MCF 10A (cell line): ENCODE measurements at regions not wholly inside any gene's neighbourhood (a gene's known extent, or its start where the extent isn't known, plus 50 kb on each side); places are given as distances from the start of the nearest gene placed in this dataset.
"Not testable (repeated sequence)": the region's sequence is repeated elsewhere in the genome, so short reads cannot be mapped to it uniquely, and the experiment has no call there.

Source experiments
- BruUV-seq: library from RNA; stranded (reverse); fragments of 400-500 nt; replicated peaks from 2 replicates; lab custom pipeline; 2021; lab: Mats Ljungman, UMichigan
- CTCF ChIA-PET: fragments of 300-600 bp; sonication (Branson Sonifier 250); formaldehyde crosslinking; extraction: SDS; loops from one replicate; lab custom pipeline; 2021; ENCODE audit warnings: antibody characterized with exemption, inconsistent platforms; lab: Yijun Ruan, JAX
- POLR2A ChIA-PET: fragments of 300-600, 350-650 bp; sonication (Branson Sonifier 250); formaldehyde crosslinking; extraction: SDS; loops from one replicate; lab custom pipeline; 2020; ENCODE audit warnings: antibody characterized with exemption, inconsistent platforms; lab: Yijun Ruan, JAX
- DNase-seq: peaks from one replicate; pipeline ENCODE4 v3.0.0-alpha.2; 2018; ENCODE audit not compliant: unreplicated experiment
- H3K27ac Mint-ChIP-seq: one replicate; pipeline ENCODE4 v1.8.0; 2022; ENCODE audit warnings: mild to moderate bottlenecking, low read depth, mixed read lengths; ENCODE audit not compliant: unreplicated experiment
- H3K27me3 Mint-ChIP-seq: one replicate; pipeline ENCODE4 v1.8.0; 2022; ENCODE audit warnings: mixed read lengths; ENCODE audit not compliant: insufficient read depth, unreplicated experiment
- H3K36me3 Mint-ChIP-seq: one replicate; pipeline ENCODE4 v1.8.0; 2022; ENCODE audit warnings: mild to moderate bottlenecking, moderate library complexity, mixed read lengths; ENCODE audit not compliant: insufficient read depth, unreplicated experiment
- H3K4me1 Mint-ChIP-seq: one replicate; pipeline ENCODE4 v1.8.0; 2022; ENCODE audit warnings: mixed read lengths; ENCODE audit not compliant: insufficient read depth, unreplicated experiment
- H3K4me3 Mint-ChIP-seq: one replicate; pipeline ENCODE4 v1.8.0; 2022; ENCODE audit warnings: mild to moderate bottlenecking, moderate library complexity, mixed read lengths; ENCODE audit not compliant: unreplicated experiment
- H3K9me3 Mint-ChIP-seq: one replicate; pipeline ENCODE4 v1.8.0; 2022; ENCODE audit warnings: mixed read lengths; ENCODE audit not compliant: unreplicated experiment
- intact Hi-C: fragments of 100-400 bp; cut with micrococcal nuclease; formaldehyde crosslinking; loops from 2 replicates; pipeline ENCODE4 v1.14.1; 2022

GRCh38 chrX:57052280-57052679 lies 56.9 kb upstream of the SPIN3 start:
- intact Hi-C loops, DNase-seq, H3K4me3 Mint-ChIP-seq, H3K4me1 Mint-ChIP-seq, H3K9me3 Mint-ChIP-seq, H3K27ac Mint-ChIP-seq, H3K36me3 Mint-ChIP-seq, BruUV-seq, POLR2A ChIA-PET: not testable (repeated sequence)
- H3K27me3 Mint-ChIP-seq = peaks cover 58% of the 10 kb centered on the region
- CTCF ChIA-PET = interaction anchor here (2.0 kb wide), 1 partner anchor 17 kb away, joined by 5 read pairs; no protein-coding TSS in a partner anchor
